ENCODE measurements at regions not wholly inside any gene's neighbourhood (a gene's known extent, or its start where the extent isn't known, plus 50 kb on each side); places are given as distances from the start of the nearest gene placed in this dataset.

- TF ChIP-seq CTCF (IDR thresholded peaks at IDR 0.05) (peak; percentile 5 to 30 (median 21)), POLR2A (IDR thresholded peaks at IDR 0.05) (no peak)
These were observed 266.4 kb downstream of the MAF start for GRCh38 chr16:79334127-79334526.
